Stomach (tissue), 4 donors: ENCODE measurements at regions not wholly inside any gene's neighbourhood (a gene's known extent, or its start where the extent isn't known, plus 50 kb on each side); places are given as distances from the start of the nearest gene placed in this dataset.

Experiments used
- CTCF ChIP-seq, 7 experiments: fragments of 450-650 bp in 4 of 7; fragments of 200-600 bp in 3 of 7; sonication (generic) in 3 of 7; IDR thresholded peaks; one replicate each; pipeline ENCODE4 v1.5.1; 2016 to 2019; ENCODE audit warnings: antibody characterized with exemption in 7 of 7, control low read depth in 2 of 7, mild to moderate bottlenecking in 1 of 7
- EP300 ChIP-seq: sonication (generic); formaldehyde crosslinking; IDR thresholded peaks from one replicate; pipeline ENCODE4 v1.6.1; 2017; ENCODE audit warnings: antibody characterized with exemption
- POLR2A ChIP-seq, 4 donors: fragments of 450-650 bp; IDR thresholded peaks; one replicate each; pipeline ENCODE4 v1.6.1; 2016; ENCODE audit warnings: antibody characterized with exemption in 4 of 4, control low read depth in 2 of 4, mild to moderate bottlenecking in 1 of 4, moderate library complexity in 1 of 4
- POLR2AphosphoS5 ChIP-seq, 3 donors: sonication (generic); formaldehyde crosslinking; IDR thresholded peaks; one replicate each; pipeline ENCODE4 v1.6.1; 2016; ENCODE audit warnings: antibody characterized with exemption in 3 of 3

- TF ChIP-seq CTCF (IDR thresholded peaks at IDR 0.05) = no peak
- no peak for TF ChIP-seq POLR2A (IDR thresholded peaks at IDR 0.05)
- no peak for TF ChIP-seq POLR2AphosphoS5 (IDR thresholded peaks at IDR 0.05)
- TF ChIP-seq EP300 = no peak
Measured at GRCh38 chr6:113540466-113540865, 316.7 kb upstream of the MARCKS start.
